IMR-90 (cell line): ENCODE measurements at regions not wholly inside any gene's neighbourhood (a gene's known extent, or its start where the extent isn't known, plus 50 kb on each side); places are given as distances from the start of the nearest gene placed in this dataset.

Source experiments
- ATAC-seq: fragments of 200-7000 bp; cut with Tn5 transposase; 2 replicates; pipeline ENCODE4 v1.9.1; 2020; ENCODE audit warnings: low read depth, mild to moderate bottlenecking, moderate library complexity
- BruUV-seq: library from RNA; stranded (reverse); fragments of 400-500 nt; replicated peaks from 2 replicates; lab custom pipeline; 2021; lab: Mats Ljungman, UMichigan
- CTCF ChIA-PET: fragments of 300-600 bp; formaldehyde crosslinking; extraction: SDS; loops from one replicate; lab custom pipeline; 2021; ENCODE audit warnings: antibody characterized with exemption; lab: Yijun Ruan, JAX
- POLR2A ChIA-PET: fragments of 300-600 bp; sonication (Branson Sonifier 250); formaldehyde crosslinking; loops from one replicate; lab custom pipeline; 2022; ENCODE audit warnings: antibody characterized with exemption; ENCODE audit not compliant: unreplicated experiment; lab: Charles Lee
- DNase-seq: peaks from one replicate; pipeline ENCODE4 v3.0.0; 2013
- H2AFZ ChIP-seq: replicated peaks from 2 replicates; pipeline ENCODE3; 2013; ENCODE audit warnings: low read length, mild to moderate bottlenecking; ENCODE audit not compliant: poor library complexity
- H2AK5ac ChIP-seq: 2 replicates; pipeline ENCODE4 v1.6.1; 2013; ENCODE audit warnings: low read depth, low read length, inconsistent platforms
- H2AK9ac ChIP-seq: replicated peaks from 2 replicates; pipeline ENCODE3; 2013; ENCODE audit warnings: mild to moderate bottlenecking, low read depth, low read length, moderate library complexity; ENCODE audit not compliant: poor library complexity
- H2BK120ac ChIP-seq: 2 replicates; pipeline ENCODE4 v1.6.1; 2013; ENCODE audit warnings: low read depth, low read length, inconsistent platforms
- H2BK15ac ChIP-seq: 3 replicates; pipeline ENCODE4 v1.6.1; 2013; ENCODE audit warnings: low read depth, low read length, inconsistent platforms
- H2BK20ac ChIP-seq: 2 replicates; pipeline ENCODE4 v1.6.1; 2013; ENCODE audit warnings: low read depth, mild to moderate bottlenecking, inconsistent platforms, low read length, moderate library complexity
- H2BK5ac ChIP-seq: 2 replicates; pipeline ENCODE4 v1.6.1; 2013; ENCODE audit warnings: mild to moderate bottlenecking, low read depth, low read length, inconsistent platforms; ENCODE audit not compliant: poor library complexity, severe bottlenecking
- H3K14ac ChIP-seq: replicated peaks from 2 replicates; pipeline ENCODE4 v1.6.1; 2013; ENCODE audit warnings: low read depth, low read length, inconsistent platforms
- H3K18ac ChIP-seq: 2 replicates; pipeline ENCODE4 v1.6.1; 2013; ENCODE audit warnings: low read depth, low read length, control low read depth
- H3K23ac ChIP-seq: 2 replicates; pipeline ENCODE4 v1.6.1; 2013; ENCODE audit warnings: low read depth, low read length, inconsistent platforms
- H3K27ac ChIP-seq: 2 replicates; pipeline ENCODE4 v1.5.1; 2013; ENCODE audit warnings: mild to moderate bottlenecking, control low read depth, low read length; ENCODE audit not compliant: insufficient read depth
- H3K27me3 ChIP-seq: 2 replicates; pipeline ENCODE4 v1.6.1; 2013; ENCODE audit warnings: low read length; ENCODE audit not compliant: control insufficient read depth, insufficient read depth
- H3K36me3 ChIP-seq: 2 replicates; pipeline ENCODE4 v1.6.1; 2013; ENCODE audit warnings: low read length, mixed read lengths; ENCODE audit not compliant: control insufficient read depth, insufficient read depth
- H3K4ac ChIP-seq: 2 replicates; pipeline ENCODE4 v1.6.1; 2013; ENCODE audit warnings: low read depth, low read length, inconsistent platforms
- H3K4me1 ChIP-seq: 2 replicates; pipeline ENCODE4 v1.6.1; 2013; ENCODE audit warnings: low read length, mixed read lengths; ENCODE audit not compliant: control insufficient read depth, insufficient read depth
- H3K4me2 ChIP-seq: 2 replicates; pipeline ENCODE4 v1.6.1; 2013; ENCODE audit warnings: low read depth, mild to moderate bottlenecking, control low read depth, low read length, moderate library complexity
- H3K4me3 ChIP-seq: 2 replicates; pipeline ENCODE4 v1.5.1; 2013; ENCODE audit warnings: low read depth, mild to moderate bottlenecking, control low read depth, low read length, moderate library complexity; ENCODE audit not compliant: insufficient read depth
- H3K56ac ChIP-seq: 2 replicates; pipeline ENCODE4 v1.6.1; 2013; ENCODE audit warnings: low read length, inconsistent platforms; ENCODE audit not compliant: insufficient read depth; ENCODE audit errors: extremely low read depth
- H3K79me1 ChIP-seq, 2 experiments: 2 replicates each; pipeline ENCODE4 v1.6.1; 2013; ENCODE audit warnings: low read length in 2 of 2, inconsistent platforms in 1 of 2, low read depth in 1 of 2
- H3K9ac ChIP-seq: 2 replicates; pipeline ENCODE4 v1.6.1; 2013; ENCODE audit warnings: low read depth, low read length, control low read depth
- H3K9me1 ChIP-seq: 2 replicates; pipeline ENCODE4 v1.6.1; 2013; ENCODE audit warnings: low read length, inconsistent platforms; ENCODE audit not compliant: insufficient read depth
- H3K9me3 ChIP-seq: 2 replicates; pipeline ENCODE4 v1.6.1; 2013; ENCODE audit warnings: low read length; ENCODE audit not compliant: control insufficient read depth, insufficient read depth
- H4K20me1 ChIP-seq: 2 replicates; pipeline ENCODE4 v1.6.1; 2013; ENCODE audit warnings: low read length, inconsistent platforms; ENCODE audit not compliant: insufficient read depth
- H4K5ac ChIP-seq: 2 replicates; pipeline ENCODE4 v1.6.1; 2013; ENCODE audit warnings: mild to moderate bottlenecking, low read depth, low read length, control low read depth
- H4K8ac ChIP-seq, 2 experiments: 2 replicates each; pipeline ENCODE4 v1.6.1; 2013; ENCODE audit warnings: low read depth in 2 of 2, low read length in 2 of 2, control low read depth in 1 of 2, inconsistent platforms in 1 of 2
- H4K91ac ChIP-seq: 2 replicates; pipeline ENCODE4 v1.6.1; 2013; ENCODE audit warnings: low read depth, low read length, inconsistent platforms; ENCODE audit not compliant: insufficient read depth
- BHLHE40 ChIP-seq: fragments of 150-350 bp; IDR thresholded peaks from 2 replicates; pipeline ENCODE4 v1.6.1; 2016; ENCODE audit warnings: mild to moderate bottlenecking, low read depth, low read length
- CEBPB ChIP-seq: IDR thresholded peaks from 2 replicates; pipeline ENCODE4 v1.6.1; 2012; ENCODE audit warnings: low read depth, low read length, improper control_type of control experiment
- CHD1 ChIP-seq: IDR thresholded peaks from 2 replicates; pipeline ENCODE4 v1.6.1; 2012; ENCODE audit warnings: low read depth, low read length, improper control_type of control experiment
- CTCF ChIP-seq: conservative IDR thresholded peaks from 2 replicates; pipeline ENCODE4 v1.5.1; 2012; ENCODE audit warnings: mild to moderate bottlenecking, low read depth, low read length, improper control_type of control experiment
- MXI1 ChIP-seq: IDR thresholded peaks from 2 replicates; pipeline ENCODE4 v1.6.1; 2012; ENCODE audit warnings: low read depth, mild to moderate bottlenecking, low read length, moderate library complexity, borderline replicate concordance
- POLR2A ChIP-seq: IDR thresholded peaks from 2 replicates; pipeline ENCODE4 v1.6.1; 2012; ENCODE audit warnings: mild to moderate bottlenecking, low read depth, low read length
- RAD21 ChIP-seq: IDR thresholded peaks from 2 replicates; pipeline ENCODE4 v1.6.1; 2012; ENCODE audit warnings: low read length, improper control_type of control experiment
- RCOR1 ChIP-seq: IDR thresholded peaks from 2 replicates; pipeline ENCODE4 v1.6.1; 2012; ENCODE audit warnings: mild to moderate bottlenecking, low read length, improper control_type of control experiment; ENCODE audit not compliant: insufficient replicate concordance
- RFX5 ChIP-seq: IDR thresholded peaks from 2 replicates; pipeline ENCODE4 v1.8.0; 2012; ENCODE audit warnings: low read depth, mild to moderate bottlenecking, low read length, moderate library complexity
- USF2 ChIP-seq: fragments of 150-350 bp; IDR thresholded peaks from 2 replicates; pipeline ENCODE4 v1.6.1; 2017; ENCODE audit warnings: mild to moderate bottlenecking, antibody characterized with exemption, low read length, low read depth
- WGBS, 2 experiments: methylation state at CpG; one replicate each; pipeline versions ENCODE4 v1.1.5 to v1.1.7; 2013; ENCODE audit warnings: missing lambda C conversion rate in 2 of 2; ENCODE audit not compliant: insufficient read length in 1 of 2; ENCODE audit errors: extremely low coverage in 2 of 2; 5-methylcytosine and 5-hydroxymethylcytosine counted together
- dilution Hi-C: fragments of 300-500 bp; cut with HindIII; formaldehyde crosslinking; loops from one replicate; pipeline ENCODE4 v1.14.3; 2018; ENCODE audit warnings: low sequenced_read_pairs; ENCODE audit not compliant: unreplicated experiment
- in situ Hi-C: fragments of 300-500 bp; cut with MboI; formaldehyde crosslinking; loops from 3 replicates; pipeline ENCODE4 v1.14.3; 2019; ENCODE audit warnings: low sequenced_read_pairs, inconsistent platforms, mixed read lengths
- intact Hi-C: fragments of 100-400 bp; cut with micrococcal nuclease; formaldehyde crosslinking; loops from 2 replicates; pipeline ENCODE4 v1.10.0; 2022
- TF ChIP-seq, protein P1 (sequence below): fragments of 150-350 bp; IDR thresholded peaks from 2 replicates; pipeline ENCODE4 v1.6.1; 2016; ENCODE audit warnings: low read depth, mild to moderate bottlenecking, low read length, moderate library complexity, borderline replicate concordance

GRCh38 chr6:14462135-14462534, 344.6 kb downstream of the CD83 start:
- Histone ChIP-seq H2BK20ac (no peak overlapping the region), H3K18ac (no peak overlapping the region), H3K79me1 (no peaks in the 10 kb centered on the region), H3K27me3 (no peaks in the 10 kb centered on the region), H3K56ac (no peak overlapping the region), H3K9ac (no peak overlapping the region), H4K91ac (no peak overlapping the region), H3K4me1 (peaks cover 7% of the 10 kb centered on the region), H2AK9ac (no peak overlapping the region), H3K9me3 (no peaks in the 10 kb centered on the region; the same call in none of the 2 replicates), H4K5ac (no peak overlapping the region), H4K8ac (no peak overlapping the region), H2BK5ac (no peak overlapping the region), H2AFZ (no peak overlapping the region), H3K9me1 (no peaks in the 10 kb centered on the region), H3K27ac (no peak overlapping the region), H3K4ac (no peak overlapping the region), H3K36me3 (no peaks in the 10 kb centered on the region), H3K14ac (no peak overlapping the region), H3K4me2 (no peak overlapping the region), H2AK5ac (no peak overlapping the region), H3K4me3 (no peak overlapping the region), H3K23ac (no peak overlapping the region), H4K20me1 (no peaks in the 10 kb centered on the region), H2BK120ac (no peak overlapping the region), H2BK15ac (no peak overlapping the region)
- in situ Hi-C loops (no loop called here), dilution Hi-C loops (no loop called here), intact Hi-C loops (no loop called here)
- no TSS peak for BruUV-seq
- TF ChIP-seq, protein P1, sequence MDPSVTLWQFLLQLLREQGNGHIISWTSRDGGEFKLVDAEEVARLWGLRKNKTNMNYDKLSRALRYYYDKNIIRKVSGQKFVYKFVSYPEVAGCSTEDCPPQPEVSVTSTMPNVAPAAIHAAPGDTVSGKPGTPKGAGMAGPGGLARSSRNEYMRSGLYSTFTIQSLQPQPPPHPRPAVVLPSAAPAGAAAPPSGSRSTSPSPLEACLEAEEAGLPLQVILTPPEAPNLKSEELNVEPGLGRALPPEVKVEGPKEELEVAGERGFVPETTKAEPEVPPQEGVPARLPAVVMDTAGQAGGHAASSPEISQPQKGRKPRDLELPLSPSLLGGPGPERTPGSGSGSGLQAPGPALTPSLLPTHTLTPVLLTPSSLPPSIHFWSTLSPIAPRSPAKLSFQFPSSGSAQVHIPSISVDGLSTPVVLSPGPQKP: no peak
- TF ChIP-seq USF2 (no peak), POLR2A (no peak), RFX5 (no peak), MXI1 (no peak), RAD21 (no peak), CHD1 (no peak), RCOR1 (no peak), CEBPB (no peak), BHLHE40 (no peak), CTCF (no peak)
- CTCF ChIA-PET: interaction anchor here (0.6 kb wide), 1 partner anchor 500 kb away, joined by 4 read pairs; no protein-coding TSS in a partner anchor
- WGBS, 2 experiments: no CpG with 5 or more reads among the region's 3 CpGs
- ATAC-seq (no peak), DNase-seq (no peak)
- POLR2A ChIA-PET: no interaction called here
